Fibroblast of pulmonary artery (primary cell): ENCODE measurements at regions not wholly inside any gene's neighbourhood (a gene's known extent, or its start where the extent isn't known, plus 50 kb on each side); places are given as distances from the start of the nearest gene placed in this dataset.

ENCODE experiments used
- DNase-seq: peaks from one replicate; pipeline ENCODE4 v3.0.0-alpha.2; 2010; ENCODE audit warnings: low read depth
- H3K4me3 ChIP-seq: replicated peaks from 2 replicates; pipeline ENCODE4 v1.5.1; 2011; ENCODE audit warnings: low read depth, mild to moderate bottlenecking, control low read depth, low read length, moderate library complexity
- CTCF ChIP-seq: IDR thresholded peaks from 2 replicates; pipeline ENCODE4 v1.5.1; 2011; ENCODE audit warnings: mild to moderate bottlenecking, control low read depth, low read length, inconsistent platforms; ENCODE audit errors: missing control alignments

- H3K4me3 ChIP-seq = no peak overlapping the region
- TF ChIP-seq CTCF = no peak
- DNase-seq = no peak
Observed at GRCh38 chr13:77838271-77838670, 80.4 kb downstream of the EDNRB start.

- no peak overlapping the region for H3K4me3 ChIP-seq
- peak; percentile 31 for DNase-seq
- TF ChIP-seq CTCF = no peak
Observed at GRCh38 chr13:77836423-77836822, 82.2 kb downstream of the EDNRB start.

- DNase-seq = peak; percentile 88
- TF ChIP-seq CTCF = no peak
- no peak overlapping the region for H3K4me3 ChIP-seq
Observed at GRCh38 chr13:77833331-77833863, 85.2 kb downstream of the EDNRB start.

GRCh38 chr13:77832339-77833100 lies 86.1 kb downstream of the EDNRB start:
- TF ChIP-seq CTCF = no peak
- H3K4me3 ChIP-seq = no peak overlapping the region
- peak; percentile 81 for DNase-seq

GRCh38 chr13:77831866-77832265 lies 86.8 kb downstream of the EDNRB start:
- no peak for TF ChIP-seq CTCF
- H3K4me3 ChIP-seq = no peak overlapping the region
- DNase-seq = no peak

- TF ChIP-seq CTCF = no peak
Observed at GRCh38 chr13:77829963-77830362, 88.7 kb downstream of the EDNRB start.

GRCh38 chr13:77828799-77829198 lies 89.8 kb downstream of the EDNRB start:
- TF ChIP-seq CTCF = no peak

More at GRCh38 chr13:77829963-77830362, 88.7 kb downstream of the EDNRB start:
- no peak for DNase-seq
- no peak overlapping the region for H3K4me3 ChIP-seq

More at GRCh38 chr13:77828799-77829198, 89.8 kb downstream of the EDNRB start:
- no peak overlapping the region for H3K4me3 ChIP-seq
- DNase-seq = no peak
